ENCODE measurements at regions not wholly inside any gene's neighbourhood (a gene's known extent, or its start where the extent isn't known, plus 50 kb on each side); places are given as distances from the start of the nearest gene placed in this dataset.

DNA sequence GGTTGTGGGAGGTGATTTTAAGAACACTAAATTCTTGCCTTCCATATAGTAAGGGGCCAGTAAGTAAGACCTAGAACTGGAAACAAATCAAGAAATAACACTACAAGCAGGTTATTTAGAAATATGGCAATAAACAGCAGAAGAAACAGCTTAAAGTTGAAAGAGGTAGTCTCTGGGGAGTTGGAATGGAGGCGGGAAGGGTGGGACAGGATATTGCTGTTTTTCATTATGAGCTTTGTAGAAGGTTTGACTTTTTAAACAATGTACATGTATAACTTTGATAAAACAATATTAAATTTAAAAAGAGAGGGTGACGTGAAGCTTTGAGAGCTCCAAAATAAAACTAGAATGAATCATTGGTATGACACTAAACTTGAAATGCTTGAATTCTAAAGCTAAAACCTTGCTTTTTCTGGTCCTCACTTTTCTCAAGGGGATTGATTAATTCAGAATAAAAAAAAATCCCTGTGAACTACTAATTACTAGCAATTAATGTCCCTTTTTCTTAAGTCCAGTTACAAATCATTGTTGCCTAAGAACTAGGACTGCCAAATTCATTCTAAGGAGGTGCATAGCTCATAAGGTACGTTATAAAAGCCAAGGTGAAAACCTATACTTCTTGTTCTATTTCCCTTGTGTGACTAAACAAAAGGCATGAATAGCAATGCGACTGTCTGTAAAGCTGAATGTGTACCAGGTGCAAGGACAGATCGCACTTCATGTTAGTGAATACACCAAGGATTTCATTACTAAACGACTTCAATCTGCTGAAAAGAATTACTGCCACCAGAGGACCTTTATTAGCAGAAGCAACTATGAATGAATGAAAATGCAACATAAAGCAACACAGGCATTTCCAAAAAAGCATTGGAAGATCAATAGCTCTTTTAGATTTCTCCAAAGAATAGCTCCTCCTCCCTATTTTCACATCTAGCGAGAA is 177.5 kb downstream of the RBM43 start:
- no peak for ATAC-seq
- no peak for DNase-seq

DNA sequence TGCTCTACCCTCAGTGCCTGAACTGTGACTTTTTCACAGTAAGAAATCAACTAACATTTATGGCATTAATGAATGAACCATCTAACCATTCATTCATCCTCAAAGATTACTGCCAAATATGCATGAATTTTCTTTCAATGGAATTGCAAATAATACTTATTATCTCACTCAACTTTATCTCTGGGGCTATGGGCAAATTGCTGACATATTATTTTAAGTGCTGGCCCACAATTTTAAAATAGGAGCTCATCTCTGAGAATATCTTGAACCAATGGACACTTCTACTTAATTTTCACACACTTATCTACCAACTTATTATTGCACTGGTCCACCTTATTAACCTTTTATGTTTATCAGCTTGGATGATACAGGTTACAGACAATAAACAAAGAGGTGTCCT is 182.8 kb downstream of the RBM43 start:
- no peak for DNase-seq
- no peak for ATAC-seq

DNA sequence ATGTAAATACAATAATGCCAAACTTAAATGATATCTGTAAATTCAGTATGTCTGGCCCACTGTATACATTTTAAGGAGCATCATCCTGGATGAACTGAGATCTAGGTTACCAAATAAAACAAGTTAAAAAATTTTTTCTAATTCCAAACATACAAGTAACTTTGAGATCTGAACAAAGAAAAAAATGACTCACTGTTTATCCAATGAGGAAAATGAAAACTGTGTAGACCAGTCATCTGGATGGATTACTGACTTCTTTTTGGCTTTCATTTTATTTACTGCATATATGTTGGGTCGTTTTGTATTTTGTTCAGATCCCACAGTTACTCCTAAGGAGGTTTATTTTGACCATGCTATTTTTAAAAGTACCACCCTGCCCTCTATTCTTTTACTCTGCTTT is 189.8 kb downstream of the RBM43 start:
- ATAC-seq (no peak), DNase-seq (no peak)

GRCh38 chr2:151071382-151071781 is 190.3 kb downstream of the RBM43 start:
- DNase-seq, result no peak
- ATAC-seq, result no peak

DNA sequence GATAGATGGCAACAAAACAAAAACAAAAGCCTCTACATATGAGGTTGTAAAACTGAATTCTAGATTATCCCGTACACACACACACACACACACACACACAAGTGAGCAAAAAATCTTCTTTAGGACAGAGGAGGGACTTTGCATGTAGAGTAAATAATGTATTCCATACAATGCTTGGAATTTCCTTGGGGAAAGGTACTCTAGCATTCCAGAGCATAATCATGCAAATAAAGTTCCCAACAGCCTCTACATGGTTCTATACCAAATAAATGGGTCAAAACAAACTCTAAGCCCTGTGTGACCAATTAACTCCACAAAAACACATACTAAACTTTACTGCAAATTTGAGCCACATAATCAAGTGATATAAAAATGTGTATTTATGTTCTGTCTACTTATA is 191.4 kb downstream of the RBM43 start:
- ATAC-seq, result no peak
- DNase-seq, result no peak

DNA sequence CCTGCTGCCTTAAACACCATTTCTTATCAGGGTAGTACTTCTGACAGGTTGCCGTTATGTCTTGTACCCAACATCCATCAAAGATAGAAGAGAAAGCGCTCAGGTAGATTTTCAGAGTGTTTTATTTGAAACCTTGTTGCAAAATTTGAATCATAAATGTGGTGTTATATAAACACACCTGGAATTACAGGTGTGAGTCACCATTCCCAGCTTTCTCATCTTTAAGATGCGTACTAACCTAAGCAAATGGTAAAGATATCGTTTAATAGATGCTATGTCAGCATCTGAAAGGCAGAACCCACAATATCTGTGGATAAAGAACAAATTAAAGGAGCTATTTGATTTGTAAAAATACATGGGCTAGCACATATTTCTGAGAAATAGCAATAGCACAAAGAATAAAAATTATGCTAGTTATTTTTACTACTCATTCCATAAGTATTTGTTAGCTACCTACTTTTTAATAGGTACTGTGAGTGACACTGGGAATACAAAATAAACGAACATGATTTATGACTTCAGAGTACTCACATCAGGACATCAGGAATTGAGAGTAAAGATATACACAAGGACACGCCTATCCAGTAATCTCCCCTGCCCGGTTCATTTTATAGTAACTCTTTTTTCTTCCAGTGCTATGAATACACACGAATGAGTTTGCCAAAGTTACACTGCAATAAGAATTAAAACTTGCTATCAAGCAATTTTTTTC is 193.8 kb downstream of the RBM43 start:
- no peak for DNase-seq
- no peak for ATAC-seq

DNA sequence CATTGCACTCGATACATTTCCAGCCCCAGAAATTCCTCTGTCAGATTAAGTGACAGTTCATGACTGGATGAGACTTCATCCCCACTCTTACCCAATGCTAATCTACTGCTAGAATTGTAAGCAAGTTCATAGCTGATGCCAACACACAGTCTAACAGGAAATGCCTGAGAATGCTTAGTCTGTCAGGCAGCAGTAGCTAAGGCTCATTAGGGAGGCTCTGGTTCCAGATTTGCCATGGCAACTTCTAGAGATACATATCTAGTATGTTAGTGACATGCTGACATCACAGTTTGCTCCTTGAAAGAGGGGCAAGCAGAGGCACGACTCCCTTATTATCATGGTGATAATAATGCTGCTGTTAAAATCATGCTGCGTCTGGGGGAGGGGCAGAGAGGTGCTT is 198.4 kb downstream of the RBM43 start:
- DNase-seq (no peak), ATAC-seq (no peak)

- no peak for ATAC-seq
- no peak for DNase-seq
These were observed 201.4 kb downstream of the RBM43 start for GRCh38 chr2:151060287-151060686.

GRCh38 chr2:151056870-151057269 is 204.8 kb downstream of the RBM43 start:
- DNase-seq (no peak), ATAC-seq (no peak)

- ATAC-seq, result no peak
- no peak for DNase-seq
These were observed 208.0 kb downstream of the RBM43 start for GRCh38 chr2:151053661-151053990.

DNA sequence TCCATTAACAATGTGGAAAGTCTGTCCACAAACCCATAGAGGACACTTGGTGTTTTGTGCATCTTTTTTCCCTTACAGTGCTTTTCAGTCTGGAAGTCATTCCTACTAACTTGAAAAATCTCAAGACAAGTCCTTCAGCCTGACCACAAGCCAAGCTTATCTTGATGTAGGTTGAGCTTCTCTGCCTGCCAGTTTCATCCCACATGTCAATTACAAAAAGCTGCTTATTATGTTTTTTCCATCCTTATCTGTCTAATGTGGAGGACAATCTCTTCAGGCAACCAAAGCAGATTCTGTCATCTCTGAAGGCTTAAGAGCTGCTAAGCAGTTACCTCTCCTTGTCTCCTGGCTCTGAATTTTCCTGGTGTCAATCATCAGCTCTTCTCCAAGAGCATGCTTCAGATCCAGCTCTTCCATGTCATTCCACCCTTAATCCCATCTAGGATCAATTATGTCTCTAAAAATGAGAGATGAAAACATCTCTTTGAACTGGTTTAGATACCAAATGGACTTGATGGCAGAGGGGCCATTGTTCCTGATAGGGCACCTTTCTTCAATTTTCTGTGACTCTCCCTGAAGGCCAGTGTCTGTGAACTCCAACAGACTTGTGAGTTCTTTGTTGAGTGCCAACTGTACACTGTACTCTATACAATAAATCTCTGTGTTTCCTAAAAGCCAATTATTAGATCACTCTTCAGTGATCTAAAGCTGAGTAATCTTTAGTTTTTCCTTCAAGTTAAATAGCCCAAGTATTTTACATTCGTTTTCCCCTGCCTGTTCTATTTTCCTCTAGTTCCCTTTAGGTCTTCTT is 208.6 kb downstream of the RBM43 start:
- DNase-seq (no peak), ATAC-seq (no peak)

- peak; percentile 9 for DNase-seq
- ATAC-seq, result no peak
These were observed 210.0 kb downstream of the RBM43 start for GRCh38 chr2:151051574-151052220.

- ATAC-seq (no peak), DNase-seq (no peak)
These were observed 211.9 kb downstream of the RBM43 start for GRCh38 chr2:151049746-151050145.

DNA sequence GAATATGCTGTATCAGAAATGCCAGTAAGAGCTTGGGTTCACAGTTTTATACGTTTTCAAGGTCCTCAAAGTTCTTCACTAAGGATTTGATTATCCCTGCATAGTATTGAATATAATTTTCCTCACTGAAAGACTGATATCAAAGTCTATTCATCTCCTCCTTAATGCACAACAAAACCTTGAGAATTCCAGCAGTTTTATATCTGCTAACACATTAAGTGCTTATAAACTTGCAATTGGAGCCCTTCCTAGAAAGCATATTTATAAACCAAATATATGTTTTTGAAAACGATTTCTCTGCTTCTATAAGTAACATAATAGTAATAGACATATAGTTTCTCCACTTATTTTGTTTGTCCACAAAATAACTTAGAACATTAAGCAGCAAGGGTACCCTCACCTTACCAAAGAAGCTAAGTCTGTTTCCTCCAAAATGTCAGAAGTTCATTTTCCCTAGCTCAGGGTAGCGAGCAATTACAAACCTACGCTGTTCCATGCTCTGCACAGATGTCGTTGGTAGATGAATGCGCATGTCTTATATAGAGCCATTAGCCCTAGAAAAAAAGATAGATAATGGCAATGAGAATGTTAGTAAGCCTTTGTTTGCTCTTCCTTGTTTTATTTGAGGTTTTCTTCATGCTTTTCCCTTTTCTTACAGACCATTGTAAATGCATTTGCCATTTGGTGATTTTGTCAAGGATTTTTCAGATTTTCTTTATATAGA is 213.2 kb downstream of the RBM43 start:
- DNase-seq, result no peak
- no peak for ATAC-seq

- DNase-seq (no peak), ATAC-seq (no peak)
These were observed 218.2 kb downstream of the RBM43 start for GRCh38 chr2:151043484-151043883.

- ATAC-seq (no peak), DNase-seq (no peak)
These were observed 218.7 kb downstream of the RBM43 start for GRCh38 chr2:151042964-151043363.

- ATAC-seq, result no peak
- no peak for DNase-seq
These were observed 221.6 kb downstream of the RBM43 start for GRCh38 chr2:151040039-151040438.

DNA sequence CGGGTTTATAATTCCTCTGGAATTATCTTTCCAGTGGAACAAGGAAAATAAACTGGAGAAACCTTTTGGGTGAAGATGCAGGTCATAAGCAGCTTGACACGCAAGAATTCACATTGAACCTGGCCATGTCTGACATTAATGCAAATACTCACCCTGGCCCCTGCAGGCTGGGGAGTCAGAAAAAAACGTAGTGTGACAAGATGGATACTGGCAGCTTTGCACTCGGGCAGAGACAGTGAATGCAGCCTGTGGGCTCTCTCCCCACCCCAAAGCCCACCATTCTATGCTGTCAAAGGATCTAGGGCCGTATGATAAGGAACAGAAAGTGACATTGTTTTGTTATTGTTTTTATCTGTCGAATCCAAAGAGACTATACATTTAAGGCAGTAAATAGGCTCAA is 223.1 kb downstream of the RBM43 start:
- DNase-seq (no peak), ATAC-seq (no peak)

DNA sequence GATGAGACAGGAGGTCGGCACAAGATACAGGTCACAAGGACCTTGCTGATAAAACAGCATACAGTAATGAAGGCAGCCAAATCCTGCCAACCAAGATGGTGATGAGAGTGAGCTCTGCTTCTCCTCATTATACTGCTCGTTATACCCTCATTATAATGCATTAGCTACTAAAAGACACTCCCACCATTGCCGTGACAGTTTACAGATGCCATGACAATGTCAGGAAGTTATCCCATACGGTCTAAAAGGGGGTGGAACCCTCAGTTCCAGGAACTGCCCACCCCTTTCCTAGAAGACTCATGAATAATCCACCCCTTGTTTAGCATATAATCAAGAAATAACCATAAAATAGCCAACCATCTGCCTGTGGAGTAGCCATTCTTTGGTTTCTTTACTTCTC is 224.2 kb downstream of the RBM43 start:
- DNase-seq (no peak), ATAC-seq (no peak)

- no peak for ATAC-seq
- no peak for DNase-seq
These were observed 228.1 kb downstream of the RBM43 start for GRCh38 chr2:151033271-151034248.
